Neural cell (in vitro differentiated cells): ENCODE measurements at regions not wholly inside any gene's neighbourhood (a gene's known extent, or its start where the extent isn't known, plus 50 kb on each side); places are given as distances from the start of the nearest gene placed in this dataset.

ENCODE experiments used
- CTCF ChIP-seq: fragments of 450-650 bp; IDR thresholded peaks from 2 replicates; pipeline ENCODE4 v1.5.1; 2014; ENCODE audit warnings: antibody characterized with exemption, mild to moderate bottlenecking, moderate library complexity; ENCODE audit not compliant: poor library complexity, severe bottlenecking
- EP300 ChIP-seq: fragments of 450-650 bp; conservative IDR thresholded peaks from 2 replicates; pipeline ENCODE4 v1.6.1; 2014; ENCODE audit warnings: antibody characterized with exemption, mild to moderate bottlenecking, moderate library complexity; ENCODE audit not compliant: poor library complexity, severe bottlenecking
- MXI1 ChIP-seq: fragments of 450-650 bp; conservative IDR thresholded peaks from 2 replicates; pipeline ENCODE4 v1.6.1; 2014; ENCODE audit warnings: antibody characterized with exemption, mild to moderate bottlenecking; ENCODE audit not compliant: poor library complexity, severe bottlenecking
- POLR2AphosphoS5 ChIP-seq: IDR thresholded peaks from 2 replicates; pipeline ENCODE4 v1.6.1; 2012

DNA sequence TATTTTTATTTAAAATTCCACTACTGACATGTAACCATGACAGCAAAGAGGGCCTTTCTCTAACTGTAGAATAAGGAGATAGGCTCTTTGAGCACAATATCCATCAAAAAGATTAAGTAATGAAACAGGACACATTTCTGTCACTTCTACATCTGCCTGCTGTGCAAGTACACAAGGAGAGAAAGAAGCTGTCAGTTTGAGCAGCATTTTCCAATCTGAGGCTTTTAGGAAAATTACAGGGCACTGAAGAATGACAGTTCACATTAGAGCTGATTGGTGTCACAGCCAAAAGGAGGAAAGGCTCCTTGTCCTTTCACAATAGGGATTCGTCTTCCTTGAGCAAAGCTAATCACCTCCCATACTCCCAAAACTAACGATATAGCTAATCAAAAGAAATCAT is 158.8 kb upstream of the TAC1 start:
- TF ChIP-seq POLR2AphosphoS5 (peak; percentile 100), EP300 (peak; percentile 100), CTCF (no peak), MXI1 (no peak)
